Endometrium (tissue), 2 donors: ENCODE measurements at regions not wholly inside any gene's neighbourhood (a gene's known extent, or its start where the extent isn't known, plus 50 kb on each side); places are given as distances from the start of the nearest gene placed in this dataset.
"Not testable (repeated sequence)": the region's sequence is repeated elsewhere in the genome, so short reads cannot be mapped to it uniquely, and the experiment has no call there.

Experiments used
- FAIRE-seq: peaks from 2 replicates; lab custom pipeline; 2012; peaks lifted over from hg19 to GRCh38; lab: Jason Lieb, UNC
- donor health status: control.
- donor health status: control.

DNA sequence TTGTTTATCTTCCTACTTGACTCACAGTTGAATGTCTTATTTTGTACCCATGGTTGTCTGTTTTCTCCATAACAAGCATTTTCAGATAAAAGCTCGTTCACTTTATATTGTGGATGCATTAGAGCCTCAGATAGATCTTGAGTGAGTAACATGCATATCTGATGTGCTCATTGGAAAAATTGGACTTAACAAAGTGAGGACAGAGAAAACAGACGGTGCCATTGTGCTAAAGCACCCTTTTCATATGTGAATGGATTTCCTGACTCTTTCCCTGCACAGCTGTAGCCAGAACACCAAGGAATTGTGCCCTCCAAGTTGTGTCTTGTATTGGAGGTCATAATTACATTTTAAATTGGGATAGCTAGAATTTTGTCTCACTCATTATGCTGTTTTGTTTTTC, 325.8 kb upstream of the MEF2C start:
- FAIRE-seq, result no peak

DNA sequence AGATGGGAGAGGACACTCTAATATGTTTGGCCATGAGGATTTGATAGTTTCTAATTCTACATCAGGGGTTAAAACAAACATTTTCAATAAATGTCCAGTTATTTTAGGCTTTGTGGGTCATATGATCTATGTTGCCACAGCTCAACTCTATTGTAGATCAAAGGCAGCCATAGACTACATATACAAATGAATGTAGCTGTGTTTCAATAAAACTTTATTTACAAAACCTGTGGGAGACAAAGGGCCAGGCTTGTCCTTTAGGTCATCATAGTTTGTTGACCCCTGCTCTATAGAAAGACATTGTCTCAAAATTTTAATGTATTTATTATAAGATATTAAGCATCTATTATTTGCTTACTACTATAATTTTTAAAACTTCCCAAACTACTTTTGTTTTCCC, 325.4 kb upstream of the MEF2C start:
- FAIRE-seq, result no peak

- no peak for FAIRE-seq
Observed at GRCh38 chr5:89204756-89205155, 321.8 kb upstream of the MEF2C start.

DNA sequence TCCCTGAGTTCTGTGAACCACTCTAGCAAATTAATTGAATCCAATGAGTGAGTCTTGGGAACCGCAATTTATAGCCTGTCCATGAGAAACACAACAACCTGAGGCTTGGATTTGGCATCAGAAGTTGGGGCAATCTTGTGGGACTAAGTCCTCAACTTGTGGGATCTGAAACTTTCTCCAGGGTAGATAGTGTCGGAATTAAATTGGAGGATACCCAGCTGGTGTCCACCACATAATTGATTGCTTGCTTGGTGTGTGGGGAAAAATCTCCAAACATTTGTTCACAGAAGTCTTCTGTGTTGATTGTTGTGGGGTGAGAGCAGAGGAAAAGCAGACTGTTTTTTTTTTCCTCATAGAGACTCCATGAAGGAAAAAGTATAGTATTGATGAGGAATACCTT, 320.6 kb upstream of the MEF2C start:
- no peak for FAIRE-seq

GRCh38 chr5:89200899-89201298, 317.9 kb upstream of the MEF2C start:
- FAIRE-seq, result no peak

DNA sequence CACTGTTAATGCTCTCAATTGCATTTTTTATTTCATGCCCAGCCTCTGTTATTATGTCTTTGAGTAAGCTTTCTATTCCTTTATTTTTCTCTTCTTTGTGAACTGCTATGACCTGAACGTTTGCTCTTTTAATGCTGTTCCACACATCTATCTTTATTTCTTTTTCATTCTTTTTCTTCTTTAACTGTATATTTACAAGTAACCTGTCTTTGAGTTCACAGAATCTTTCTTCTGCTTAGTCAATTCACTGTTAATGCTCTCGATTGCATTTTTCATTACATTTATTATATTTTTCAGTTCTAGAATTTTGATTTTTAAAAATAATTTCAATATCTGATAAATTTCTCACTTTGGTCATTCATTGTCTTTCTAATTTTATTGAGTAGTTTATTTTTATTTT, 316.3 kb upstream of the MEF2C start:
- FAIRE-seq, result no peak

DNA sequence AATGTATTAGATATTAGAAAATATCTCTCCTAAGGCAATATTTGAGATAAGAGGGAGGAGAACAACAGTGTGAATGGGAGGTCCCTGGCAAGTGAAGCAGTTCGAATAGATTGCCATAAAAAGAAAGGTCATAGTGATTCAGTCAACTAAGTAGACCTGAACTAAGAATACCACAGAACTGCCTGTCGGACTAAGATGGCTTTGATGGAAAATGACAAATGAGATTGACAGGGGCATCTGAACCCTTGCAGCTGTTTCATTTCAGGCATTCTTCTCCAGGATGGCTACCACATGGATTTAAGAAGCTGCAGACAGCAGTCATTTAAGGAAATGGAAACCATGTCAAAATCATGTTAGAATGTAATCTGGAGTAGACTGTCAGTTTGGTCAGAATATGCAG, 308.4 kb upstream of the MEF2C start:
- no peak for FAIRE-seq

- no peak for FAIRE-seq
Observed at GRCh38 chr5:89190515-89191265, 307.7 kb upstream of the MEF2C start.

DNA sequence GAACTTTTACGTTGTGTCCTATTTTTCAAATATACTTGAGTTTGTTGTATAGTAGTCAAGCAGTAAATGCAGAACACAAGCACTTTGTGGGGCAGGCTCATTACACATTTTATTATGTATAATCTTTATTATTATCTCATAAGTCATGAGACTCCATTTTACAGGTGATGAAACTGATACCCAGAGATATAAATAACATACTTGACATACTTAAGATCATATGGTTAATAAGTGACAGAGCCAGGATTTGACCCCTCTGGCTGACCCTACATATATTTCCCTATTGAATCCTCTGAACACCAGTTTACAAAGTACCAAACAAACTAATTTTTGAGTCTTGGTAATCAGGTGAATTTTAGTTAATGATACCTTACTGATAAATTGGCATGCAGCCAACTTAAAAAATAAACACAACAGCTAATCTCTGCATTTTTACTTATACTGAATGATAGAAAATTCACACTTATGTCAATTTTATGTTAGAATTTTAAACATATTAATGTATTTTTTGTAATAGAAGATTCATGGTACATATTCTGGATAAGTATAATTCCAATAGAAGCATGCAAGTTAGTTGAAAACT, 305.0 kb upstream of the MEF2C start:
- no peak for FAIRE-seq

DNA sequence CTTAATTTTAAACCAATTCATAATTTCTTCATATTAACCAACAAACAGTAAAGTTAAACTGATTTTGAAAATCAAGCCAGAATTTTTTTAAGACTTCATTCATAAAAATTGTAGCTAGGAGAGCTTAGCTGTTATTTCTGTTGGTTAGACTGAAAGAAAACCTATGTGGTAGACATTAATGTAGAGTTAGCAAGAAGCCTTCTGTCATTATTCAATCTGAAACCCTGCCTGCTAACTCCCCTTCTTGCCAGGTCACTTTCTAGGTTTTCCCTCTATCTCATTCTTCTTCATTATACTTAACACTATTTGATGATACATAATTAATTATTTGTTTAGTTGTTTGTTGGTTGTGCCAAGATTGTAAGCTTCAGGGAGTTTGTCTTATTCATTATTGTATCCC, 304.3 kb upstream of the MEF2C start:
- no peak for FAIRE-seq

DNA sequence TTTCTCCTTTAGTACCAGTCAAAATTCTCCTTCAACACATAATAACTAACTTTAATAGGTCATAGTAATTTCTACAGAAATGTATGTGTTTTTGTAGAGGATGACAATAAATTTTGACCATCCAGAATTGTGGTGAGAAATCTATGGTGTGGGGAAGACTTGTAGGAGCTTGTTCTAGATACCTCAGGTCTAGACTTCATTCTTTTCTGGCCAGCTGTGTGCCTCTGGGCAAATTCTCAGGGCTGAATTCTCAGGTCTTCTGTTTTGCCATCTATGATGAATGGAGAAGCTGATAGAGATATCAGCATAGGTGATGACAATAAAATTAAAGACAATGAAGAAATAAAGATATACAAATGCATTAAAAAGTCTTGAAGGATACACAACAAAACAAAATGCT, 298.6 kb upstream of the MEF2C start:
- FAIRE-seq, result no peak

DNA sequence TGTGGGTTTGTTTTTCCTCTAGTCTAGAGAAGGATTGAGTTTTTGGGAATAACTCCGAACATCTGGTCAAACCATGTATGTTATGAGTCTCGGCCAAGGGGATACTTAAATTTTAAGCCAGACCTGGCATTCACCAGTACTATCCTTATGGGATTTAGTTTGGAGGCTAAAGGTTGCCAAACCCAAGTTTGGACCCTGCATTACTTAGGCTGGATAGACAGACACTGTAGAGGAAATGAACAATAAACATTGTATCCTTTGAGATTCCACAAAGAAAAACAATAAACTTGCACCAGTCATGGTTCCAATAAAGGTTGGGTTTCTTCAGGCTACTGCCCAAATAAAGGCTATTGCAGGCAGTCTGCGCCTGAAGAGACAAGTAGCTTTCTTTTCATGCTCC, 296.7 kb upstream of the MEF2C start:
- FAIRE-seq, result no peak

DNA sequence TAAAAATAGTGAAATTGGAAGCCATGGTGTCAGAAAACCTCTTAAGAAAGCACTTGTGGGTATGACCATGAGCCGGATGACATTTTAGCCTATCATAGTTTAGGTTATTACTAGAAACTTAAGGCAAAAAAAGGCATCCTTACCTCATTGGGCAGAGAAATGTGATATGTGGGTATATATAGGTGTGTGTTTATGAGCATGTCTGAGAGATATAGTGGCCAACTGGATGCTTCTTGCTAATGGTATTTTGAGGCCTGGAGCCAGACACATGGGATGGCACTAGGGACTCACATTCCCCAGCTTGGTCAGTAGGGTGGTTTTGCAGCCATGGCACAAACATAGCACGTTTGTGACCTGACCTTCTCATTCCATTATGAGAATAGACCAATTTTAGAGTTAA, 295.6 kb upstream of the MEF2C start:
- no peak for FAIRE-seq

- FAIRE-seq, result no peak
Observed at GRCh38 chr5:89173528-89173927, 290.5 kb upstream of the MEF2C start.

DNA sequence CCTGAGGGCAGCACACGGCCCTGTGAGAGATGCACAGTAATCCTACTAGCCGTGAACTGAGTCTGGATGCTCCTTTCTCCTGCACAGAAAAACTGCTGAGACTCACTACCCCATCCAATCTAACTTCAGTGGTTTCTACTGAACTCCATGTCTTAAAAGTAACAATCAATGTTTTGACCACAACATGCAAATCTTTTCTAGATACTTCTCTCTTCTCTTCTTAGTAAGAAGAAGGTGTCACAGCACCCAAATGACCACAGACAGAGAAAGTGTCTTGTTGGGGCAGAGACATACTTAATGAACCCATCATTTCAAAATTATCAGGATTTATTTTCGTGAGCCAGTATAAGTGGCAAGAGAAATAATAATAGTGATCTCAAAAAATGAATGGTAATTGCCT, 285.8 kb upstream of the MEF2C start:
- FAIRE-seq, result no peak

GRCh38 chr5:89164703-89165102, 281.7 kb upstream of the MEF2C start:
- FAIRE-seq, result not testable (repeated sequence)

- FAIRE-seq, result no peak
Observed at GRCh38 chr5:89156226-89156625, 273.2 kb upstream of the MEF2C start.

- no peak for FAIRE-seq
Observed at GRCh38 chr5:89147031-89147430, 264.0 kb upstream of the MEF2C start.

- FAIRE-seq, result no peak
Observed at GRCh38 chr5:89137148-89137547, 254.2 kb upstream of the MEF2C start.

DNA sequence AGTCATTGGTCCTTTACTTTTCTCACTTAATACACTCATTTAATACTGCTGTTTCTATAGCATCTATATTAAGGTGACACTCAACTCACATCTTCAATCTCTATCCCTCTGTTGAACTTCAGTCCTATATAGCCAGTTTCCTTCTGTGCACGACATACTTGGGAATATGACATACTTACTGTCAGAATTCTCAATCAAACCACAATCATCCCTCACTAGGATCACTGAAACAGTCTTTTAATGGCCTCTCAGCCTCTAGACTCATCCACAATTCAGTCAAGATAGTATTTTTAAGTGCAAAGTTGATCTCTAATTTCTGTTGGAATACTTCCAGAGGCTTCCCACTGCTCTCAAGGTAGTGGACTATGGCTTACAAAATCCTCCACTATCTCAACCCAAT, 251.0 kb upstream of the MEF2C start:
- no peak for FAIRE-seq

GRCh38 chr5:89133129-89133528, 250.1 kb upstream of the MEF2C start:
- no peak for FAIRE-seq

- no peak for FAIRE-seq
Observed at GRCh38 chr5:89130851-89131250, 247.9 kb upstream of the MEF2C start.

- FAIRE-seq, result peak; percentile 100
Observed at GRCh38 chr5:89129941-89130340, 247.0 kb upstream of the MEF2C start.

DNA sequence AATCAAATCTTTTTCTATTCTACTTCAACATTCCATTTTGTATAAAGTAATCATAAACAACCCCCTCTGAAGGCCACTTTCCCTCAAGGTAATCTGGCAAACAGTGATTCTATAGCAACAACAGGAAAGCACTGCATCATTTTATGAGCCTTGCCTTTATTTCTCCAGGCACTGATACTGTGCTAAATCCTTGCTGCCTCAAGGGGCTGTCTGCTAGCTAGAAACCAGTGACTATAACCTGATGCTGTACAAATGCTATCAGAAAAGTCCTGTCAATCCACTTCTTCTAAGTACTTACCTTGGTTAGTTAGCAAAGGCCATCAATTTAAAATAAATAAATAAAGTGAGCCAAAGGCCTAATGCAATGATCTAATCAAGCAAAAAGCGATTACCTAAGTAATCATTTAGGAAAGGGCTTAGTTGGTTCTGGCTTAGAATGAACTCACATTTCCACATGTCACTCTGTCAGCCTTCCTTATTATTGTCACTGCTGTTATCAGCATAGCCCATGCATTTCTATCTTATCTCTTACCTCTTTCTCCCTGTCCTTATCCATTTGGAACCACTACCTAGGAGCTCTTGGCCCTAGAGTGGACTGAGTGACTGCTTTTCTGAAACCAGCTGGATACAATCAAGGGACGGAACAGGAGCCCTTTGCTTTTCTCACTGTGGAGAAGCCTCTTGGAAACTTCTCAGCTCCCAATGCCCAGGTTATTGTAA, 246.1 kb upstream of the MEF2C start:
- no peak for FAIRE-seq
